Omental fat pad (tissue), 3 donors: ENCODE measurements at regions not wholly inside any gene's neighbourhood (a gene's known extent, or its start where the extent isn't known, plus 50 kb on each side); places are given as distances from the start of the nearest gene placed in this dataset.

Source experiments
- ATAC-seq: fragments of 150-250 bp; one replicate; pipeline ENCODE4 v1.9.1; 2016; ENCODE audit warnings: mild to moderate bottlenecking, moderate library complexity; ENCODE audit not compliant: low FRiP score
- DNase-seq: peaks from one replicate; pipeline ENCODE4 v3.0.0-alpha.2; 2019; ENCODE audit warnings: low spot score
- CTCF ChIP-seq, 3 donors: fragments of 450-650 bp; IDR thresholded peaks; one replicate each; pipeline ENCODE4 v1.5.1; 2016 to 2017; ENCODE audit warnings: antibody characterized with exemption in 3 of 3, mild to moderate bottlenecking in 3 of 3, moderate library complexity in 2 of 3

GRCh38 chr5:6961837-6962635 is 248.8 kb downstream of the TENT4A start:
- TF ChIP-seq CTCF (IDR thresholded peaks at IDR 0.05) = no peak
- ATAC-seq = no peak
- no peak for DNase-seq

GRCh38 chr5:6976971-6977370 is 263.7 kb downstream of the TENT4A start:
- no peak for ATAC-seq
- TF ChIP-seq CTCF (IDR thresholded peaks at IDR 0.05) = no peak

GRCh38 chr5:6979061-6979460 is 265.8 kb downstream of the TENT4A start:
- no peak for TF ChIP-seq CTCF (IDR thresholded peaks at IDR 0.05)
- no peak for ATAC-seq
- DNase-seq = no peak

More at GRCh38 chr5:6976971-6977370, 263.7 kb downstream of the TENT4A start:
- DNase-seq = no peak

GRCh38 chr5:6989230-6989629 is 276.0 kb downstream of the TENT4A start:
- no peak for DNase-seq
- ATAC-seq = no peak
- TF ChIP-seq CTCF (IDR thresholded peaks at IDR 0.05) = no peak

GRCh38 chr5:6994097-6994496 is 280.9 kb downstream of the TENT4A start:
- no peak for TF ChIP-seq CTCF (IDR thresholded peaks at IDR 0.05)
- no peak for DNase-seq
- no peak for ATAC-seq

GRCh38 chr5:6995115-6995514 is 281.9 kb downstream of the TENT4A start:
- no peak for TF ChIP-seq CTCF (IDR thresholded peaks at IDR 0.05)
- no peak for ATAC-seq
- no peak for DNase-seq

GRCh38 chr5:7000310-7000709 is 287.1 kb downstream of the TENT4A start:
- ATAC-seq = no peak
- TF ChIP-seq CTCF (IDR thresholded peaks at IDR 0.05) = no peak
- no peak for DNase-seq
